Neural progenitor cell (in vitro differentiated cells): ENCODE measurements at regions not wholly inside any gene's neighbourhood (a gene's known extent, or its start where the extent isn't known, plus 50 kb on each side); places are given as distances from the start of the nearest gene placed in this dataset.

Experiments used
- EZH2 ChIP-seq: fragments of 200-600 bp; sonication (generic); IDR thresholded peaks from 2 replicates; pipeline ENCODE4 v1.6.1; 2017; ENCODE audit warnings: antibody characterized with exemption, mild to moderate bottlenecking, moderate library complexity
- TF ChIP-seq, protein P1 (sequence below): fragments of 200-600 bp; sonication (generic); IDR thresholded peaks from 2 replicates; pipeline ENCODE4 v1.5.1; 2017; ENCODE audit warnings: antibody characterized with exemption, mild to moderate bottlenecking

DNA sequence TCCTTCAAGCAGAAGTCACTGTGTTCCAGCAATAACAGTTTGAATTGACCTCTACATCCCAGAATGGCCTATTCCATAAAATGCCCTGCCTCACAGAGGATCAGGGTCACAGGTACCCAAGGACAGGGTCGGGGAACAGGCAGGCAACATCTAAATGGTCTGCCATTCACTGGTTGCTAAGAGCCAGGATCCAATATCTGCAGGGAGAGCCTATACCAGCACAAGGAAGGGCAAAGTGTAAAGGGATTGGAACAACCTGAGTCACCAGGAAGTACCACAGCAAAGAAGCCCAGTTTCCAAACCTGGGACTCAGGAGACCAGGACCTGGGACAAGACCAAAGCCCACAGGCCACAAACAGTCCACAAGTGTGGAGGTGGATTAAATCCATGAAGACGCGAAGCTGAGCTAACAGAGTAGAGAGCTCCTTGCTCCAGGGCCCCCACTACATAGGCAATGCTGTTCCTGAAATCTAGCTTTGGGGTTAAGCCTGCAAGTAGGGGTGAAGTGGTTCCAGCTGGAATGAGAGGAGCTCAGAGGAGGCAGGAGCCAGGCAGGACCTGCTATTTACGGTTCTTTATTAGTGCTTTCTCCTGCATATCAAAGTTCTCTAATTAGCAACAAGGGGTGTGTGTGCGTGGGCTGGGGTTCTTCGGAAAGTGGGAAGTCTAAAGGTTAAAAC is 274.3 kb downstream of the BCL11B start:
- TF ChIP-seq, protein P1, sequence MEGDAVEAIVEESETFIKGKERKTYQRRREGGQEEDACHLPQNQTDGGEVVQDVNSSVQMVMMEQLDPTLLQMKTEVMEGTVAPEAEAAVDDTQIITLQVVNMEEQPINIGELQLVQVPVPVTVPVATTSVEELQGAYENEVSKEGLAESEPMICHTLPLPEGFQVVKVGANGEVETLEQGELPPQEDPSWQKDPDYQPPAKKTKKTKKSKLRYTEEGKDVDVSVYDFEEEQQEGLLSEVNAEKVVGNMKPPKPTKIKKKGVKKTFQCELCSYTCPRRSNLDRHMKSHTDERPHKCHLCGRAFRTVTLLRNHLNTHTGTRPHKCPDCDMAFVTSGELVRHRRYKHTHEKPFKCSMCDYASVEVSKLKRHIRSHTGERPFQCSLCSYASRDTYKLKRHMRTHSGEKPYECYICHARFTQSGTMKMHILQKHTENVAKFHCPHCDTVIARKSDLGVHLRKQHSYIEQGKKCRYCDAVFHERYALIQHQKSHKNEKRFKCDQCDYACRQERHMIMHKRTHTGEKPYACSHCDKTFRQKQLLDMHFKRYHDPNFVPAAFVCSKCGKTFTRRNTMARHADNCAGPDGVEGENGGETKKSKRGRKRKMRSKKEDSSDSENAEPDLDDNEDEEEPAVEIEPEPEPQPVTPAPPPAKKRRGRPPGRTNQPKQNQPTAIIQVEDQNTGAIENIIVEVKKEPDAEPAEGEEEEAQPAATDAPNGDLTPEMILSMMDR: no peak
- no peak for TF ChIP-seq EZH2
